ENCODE measurements at regions not wholly inside any gene's neighbourhood (a gene's known extent, or its start where the extent isn't known, plus 50 kb on each side); places are given as distances from the start of the nearest gene placed in this dataset.

DNA sequence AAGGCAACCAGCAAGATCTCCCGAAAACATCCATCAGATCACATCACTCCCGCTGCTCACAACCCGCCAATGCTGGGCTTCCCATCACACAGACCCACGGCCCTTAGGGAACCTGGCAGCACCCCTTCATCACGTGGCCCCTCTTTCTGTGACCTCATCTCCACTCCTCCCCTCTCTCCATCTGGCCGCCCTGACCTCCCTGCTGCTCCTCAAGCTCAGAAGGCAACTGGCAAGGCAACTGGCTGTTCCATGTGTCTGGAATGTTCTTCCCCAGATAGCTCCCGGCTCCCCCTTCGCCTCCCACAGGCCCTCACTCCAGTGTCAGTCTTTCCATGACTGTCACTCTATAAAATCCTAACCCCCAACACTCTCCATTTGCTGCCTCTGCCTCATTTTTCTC lies 113.0 kb upstream of the ERG start:
- TF ChIP-seq CTCF (IDR thresholded peaks at IDR 0.05; ENCODE audit: low read depth, low read length, poor library complexity, severe bottlenecking) (no peak), EZH2phosphoT487 (IDR thresholded peaks at IDR 0.05; ENCODE audit: borderline replicate concordance, low read length) (no peak)

All from DOHH2 (cell line).